Heart left ventricle (tissue), 16 donors: ENCODE measurements at regions not wholly inside any gene's neighbourhood (a gene's known extent, or its start where the extent isn't known, plus 50 kb on each side); places are given as distances from the start of the nearest gene placed in this dataset.
"Not testable (repeated sequence)": the region's sequence is repeated elsewhere in the genome, so short reads cannot be mapped to it uniquely, and the experiment has no call there.

Experiments used
- ATAC-seq, 4 donors: fragments of 200-7000 bp; cut with Tn5 transposase; one replicate each; pipeline ENCODE4 v1.9.1; 2020 to 2022; ENCODE audit warnings: moderate library complexity in 4 of 4, mild to moderate bottlenecking in 3 of 4, moderate number of reproducible peaks in 1 of 4
- DNase-seq, 5 donors: peaks; one replicate each; pipeline ENCODE4 v3.0.0-alpha.2; 2020
- H3K27ac ChIP-seq, 12 donors: fragments of 200-600 bp; sonication (generic) in 4 of 12; one replicate each; pipeline versions ENCODE4 v1.5.0 to v1.8.0; 2016 to 2022; ENCODE audit warnings: mild to moderate bottlenecking in 2 of 12
- H3K27me3 ChIP-seq, 9 donors: fragments of 200-600 bp; sonication (generic) in 2 of 9; one replicate each; pipeline versions ENCODE4 v1.5.1 to v1.8.0; 2016 to 2022; ENCODE audit warnings: mild to moderate bottlenecking in 3 of 9
- H3K36me3 ChIP-seq, 9 donors: fragments of 200-600 bp; sonication (generic) in 2 of 9; one replicate each; pipeline versions ENCODE4 v1.5.0 to v1.8.0; 2018 to 2022; ENCODE audit warnings: mild to moderate bottlenecking in 2 of 9
- H3K4me1 ChIP-seq, 12 donors: fragments of 200-600 bp; sonication (generic) in 4 of 12; one replicate each; pipeline versions ENCODE4 v1.5.0 to v1.8.0; 2016 to 2022; ENCODE audit warnings: mild to moderate bottlenecking in 3 of 12
- H3K4me3 ChIP-seq, 12 donors: fragments of 200-600 bp; sonication (generic) in 4 of 12; one replicate each; pipeline versions ENCODE4 v1.5.0 to v1.8.0; 2017 to 2022; ENCODE audit warnings: mild to moderate bottlenecking in 9 of 12, moderate library complexity in 4 of 12
- H3K9me3 ChIP-seq, 12 donors: fragments of 200-600 bp; sonication (generic) in 4 of 12; one replicate each; pipeline versions ENCODE4 v1.5.0 to v1.8.0; 2016 to 2022; ENCODE audit warnings: mild to moderate bottlenecking in 1 of 12
- POLR2A ChIP-seq, 2 donors: fragments of 450-650 bp; IDR thresholded peaks; one replicate each; pipeline ENCODE4 v1.6.1; 2017; ENCODE audit warnings: antibody characterized with exemption in 2 of 2, mild to moderate bottlenecking in 2 of 2, moderate library complexity in 2 of 2
- WGBS, 4 donors: extraction: QIAGEN DNeasy Blood & Tissue Kit in 2 of 4; methylation state at CpG; one replicate each; pipeline versions ENCODE4 v1.1.5 to v1.1.7; 2013 to 2018; 5-methylcytosine and 5-hydroxymethylcytosine counted together
- intact Hi-C, 10 donors: fragments of 100-400 bp; cut with DNase I; formaldehyde crosslinking; loops; one replicate each; pipeline versions ENCODE4 v1.11.1 to v1.14.2; 2022
- TF ChIP-seq, protein P1 (sequence below), 12 donors: fragments of 200-600 bp; sonication (generic) in 4 of 12; IDR thresholded peaks; one replicate each; pipeline versions ENCODE4 v1.5.0 to v1.8.0; 2018 to 2022; ENCODE audit warnings: antibody characterized with exemption in 12 of 12, mild to moderate bottlenecking in 5 of 12
- donor health status: ischemic (EF 13 %, LVEDD 7.1; RV severe dilation, severe dysfunction).
- donor health status: healthy with polysubstance abuse.
- donor health status: DM: no; HTN: yes; CAD: no.
- donor health status: DM: no; HTN: no; CAD: no.
- donor health status: ischemic (EF 25% LVEDD 6.9; RV normal size, moderate dysfunction).
- donor health status: ischemic (EF 25% LVEDD 5.7; RV mildly dilated, moderate dysfunction).
- donor health status: healthy.
- donor health status: DM: yes; HTN: yes; CAD: no.
- donor health status: ischemic (EF 35%, LVEDD 5.7; RV mildly dilated, moderate dysfunction).
- donor health status: nonischemic (EF 11% LVEDD 7.7; RV severe dilation, severe dysfunction).
- donor health status: DM: yes; HTN: yes; CAD: no.
- donor health status: PGD.
- donor health status: ischemic (EF 29% LVEDD 5.4; RV normal size, mild dysfunction).
- donor health status: nonischemic (EF 23%, LVEDD 6.1; RV moderate dilation, normal function).

DNA sequence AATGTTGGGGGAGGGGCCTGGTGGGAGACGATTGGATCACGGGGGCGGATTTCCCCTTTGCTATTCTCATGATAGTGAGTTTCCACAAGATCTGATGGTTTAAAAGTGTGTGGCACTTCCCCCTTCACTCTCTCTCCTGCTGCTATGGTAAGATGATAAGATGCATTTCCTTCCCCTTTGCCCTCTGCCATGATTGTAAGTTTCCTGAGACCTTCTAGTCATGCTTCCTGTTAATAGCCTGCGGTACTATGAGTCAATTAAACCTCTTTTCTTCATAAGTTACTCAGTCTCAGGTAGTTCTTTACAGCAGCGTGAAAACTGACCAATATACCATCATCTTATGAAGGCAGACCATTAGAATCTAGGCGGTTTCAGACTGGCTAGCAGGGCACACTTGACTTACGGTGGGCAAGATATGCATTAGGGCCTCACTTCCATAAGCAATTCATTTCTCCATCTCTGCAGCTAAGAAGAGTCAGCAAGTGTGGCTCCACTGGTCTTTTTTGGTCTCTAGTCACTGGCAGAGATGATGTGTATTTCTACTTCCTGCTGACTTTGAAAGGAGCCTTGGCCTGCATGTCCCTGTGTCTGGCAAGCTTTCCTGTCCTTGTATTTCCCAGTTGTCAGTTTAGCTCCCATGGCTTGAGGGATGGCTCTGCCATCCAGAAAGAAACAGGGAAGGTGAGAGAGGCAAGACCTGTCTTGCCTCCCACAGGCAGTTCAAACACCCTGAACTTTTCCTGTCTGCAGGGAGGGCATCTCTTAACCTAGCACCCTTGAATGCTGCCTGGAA, 109.0 kb upstream of the ADAMTS9 start:
- Histone ChIP-seq H3K27ac (peak overlapping the region in 1 of 12 donors; percentile 24), H3K4me3 (no peak overlapping the region), H3K9me3 (no peaks in the 10 kb centered on the region), H3K27me3 (no peaks in the 10 kb centered on the region), H3K4me1 (peaks cover 0 to 28% (median 6%) of the 10 kb centered on the region in 12 donors), H3K36me3 (peaks cover 0 to 11% (median 0%) of the 10 kb centered on the region in 9 donors)
- intact Hi-C loops = loop anchor here in 1 of 10 donors (10.0 kb wide), 1 partner anchor 108 kb away; no protein-coding TSS in a partner anchor
- TF ChIP-seq, protein P1, sequence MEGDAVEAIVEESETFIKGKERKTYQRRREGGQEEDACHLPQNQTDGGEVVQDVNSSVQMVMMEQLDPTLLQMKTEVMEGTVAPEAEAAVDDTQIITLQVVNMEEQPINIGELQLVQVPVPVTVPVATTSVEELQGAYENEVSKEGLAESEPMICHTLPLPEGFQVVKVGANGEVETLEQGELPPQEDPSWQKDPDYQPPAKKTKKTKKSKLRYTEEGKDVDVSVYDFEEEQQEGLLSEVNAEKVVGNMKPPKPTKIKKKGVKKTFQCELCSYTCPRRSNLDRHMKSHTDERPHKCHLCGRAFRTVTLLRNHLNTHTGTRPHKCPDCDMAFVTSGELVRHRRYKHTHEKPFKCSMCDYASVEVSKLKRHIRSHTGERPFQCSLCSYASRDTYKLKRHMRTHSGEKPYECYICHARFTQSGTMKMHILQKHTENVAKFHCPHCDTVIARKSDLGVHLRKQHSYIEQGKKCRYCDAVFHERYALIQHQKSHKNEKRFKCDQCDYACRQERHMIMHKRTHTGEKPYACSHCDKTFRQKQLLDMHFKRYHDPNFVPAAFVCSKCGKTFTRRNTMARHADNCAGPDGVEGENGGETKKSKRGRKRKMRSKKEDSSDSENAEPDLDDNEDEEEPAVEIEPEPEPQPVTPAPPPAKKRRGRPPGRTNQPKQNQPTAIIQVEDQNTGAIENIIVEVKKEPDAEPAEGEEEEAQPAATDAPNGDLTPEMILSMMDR (IDR thresholded peaks at IDR 0.05) = no peak
- TF ChIP-seq POLR2A (IDR thresholded peaks at IDR 0.05) = no peak
- ATAC-seq (peak in 2 of 4 donors; percentile 25 to 32), DNase-seq (no peak)
- 65 to 68% (median 68%) methylated on average over 7 of the region's 7 CpGs for WGBS, 4 donors

DNA sequence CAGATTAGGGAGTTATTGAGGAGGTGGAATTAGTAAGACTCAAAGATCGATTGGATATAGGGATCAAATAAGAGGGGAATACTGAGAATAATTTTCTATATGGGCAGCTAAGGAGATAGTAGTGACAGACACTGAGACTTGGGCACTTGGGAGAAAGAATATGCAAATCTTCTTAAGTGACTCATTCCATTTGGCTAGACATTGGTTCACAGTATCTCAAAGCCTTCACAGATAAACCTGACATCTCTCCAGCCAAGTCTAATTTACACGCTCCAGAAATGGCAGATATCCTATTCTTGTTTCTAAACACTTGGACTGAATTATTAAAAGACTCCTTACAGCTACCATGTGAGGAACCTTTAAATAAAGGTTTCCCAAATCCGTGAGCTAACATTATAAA, 104.6 kb upstream of the ADAMTS9 start:
- H3K4me1 ChIP-seq = peaks cover 0 to 25% (median 6%) of the 10 kb centered on the region in 12 donors
- no peaks in the 10 kb centered on the region for H3K9me3 ChIP-seq
- intact Hi-C loops = loop anchor here in 1 of 10 donors (10.0 kb wide), 1 partner anchor 112 kb away; no protein-coding TSS in a partner anchor
- 56 to 63% (median 62%) methylated on average over 3 of the region's 3 CpGs for WGBS, 4 donors
- H3K27ac ChIP-seq = no peak overlapping the region
- H3K27me3 ChIP-seq = no peaks in the 10 kb centered on the region
- TF ChIP-seq, protein P1 (IDR thresholded peaks at IDR 0.05) = no peak
- no peak for TF ChIP-seq POLR2A (IDR thresholded peaks at IDR 0.05)
- DNase-seq = no peak
- H3K4me3 ChIP-seq = no peak overlapping the region
- peak in 3 of 4 donors; percentile 36 to 85 (median 80) for ATAC-seq
- no peaks in the 10 kb centered on the region for H3K36me3 ChIP-seq

DNA sequence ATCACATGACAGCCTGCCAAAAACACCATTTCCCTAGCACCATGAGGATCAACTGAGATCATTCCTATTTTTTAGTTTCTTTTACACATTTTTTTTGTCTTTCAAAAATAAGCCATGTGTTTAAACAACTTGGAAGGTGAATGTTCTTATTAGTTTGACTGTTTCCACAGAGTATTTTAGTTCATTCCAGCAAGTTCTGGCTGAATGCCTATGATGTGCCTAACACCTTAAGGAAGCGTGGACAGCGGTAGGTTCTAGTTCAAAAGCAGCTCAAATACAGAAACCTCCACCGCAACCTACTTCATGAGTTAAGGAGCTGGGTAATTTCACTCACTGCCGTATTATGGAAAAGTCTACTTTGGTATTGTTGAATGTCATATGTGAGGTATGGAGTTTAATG, 101.3 kb upstream of the ADAMTS9 start:
- 90 to 96% (median 95%) methylated on average over 4 of the region's 4 CpGs for WGBS, 4 donors
- intact Hi-C loops = no loop called here

DNA sequence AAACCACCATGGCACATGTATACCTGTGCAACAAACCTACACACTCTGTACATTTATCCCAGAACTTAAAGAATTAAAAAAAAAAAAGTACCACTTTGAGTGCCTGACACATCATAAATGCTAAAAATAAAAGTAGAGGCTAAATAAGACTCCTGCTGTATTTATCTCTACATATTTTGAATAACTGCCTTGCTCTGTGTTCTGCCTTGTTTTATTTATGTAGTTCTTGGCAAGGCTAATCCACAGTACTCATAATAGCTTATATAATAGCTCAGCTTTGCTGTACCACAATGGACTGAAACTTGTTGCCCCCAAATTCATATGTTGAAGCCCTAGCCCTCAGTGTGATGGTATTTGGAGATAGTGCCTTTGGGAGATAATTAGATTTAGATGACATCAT, 95.4 kb upstream of the ADAMTS9 start:
- Histone ChIP-seq H3K27me3 (no peaks in the 10 kb centered on the region), H3K9me3 (peaks cover 0 to 63% (median 14%) of the 10 kb centered on the region in 12 donors), H3K27ac (peak overlapping the region in 1 of 12 donors; percentile 39), H3K4me1 (peaks cover 0 to 2% (median 0%) of the 10 kb centered on the region in 12 donors), H3K4me3 (no peak overlapping the region), H3K36me3 (no peaks in the 10 kb centered on the region)
- intact Hi-C loops = no loop called here
- ATAC-seq (peak; percentile 53 to 73 (median 61)), DNase-seq (no peak)
- TF ChIP-seq, protein P1 (IDR thresholded peaks at IDR 0.05) = no peak
- no peak for TF ChIP-seq POLR2A (IDR thresholded peaks at IDR 0.05)

More for the DNA sequence above, 101.3 kb upstream of the ADAMTS9 start:
- Histone ChIP-seq H3K9me3 (peaks cover 0 to 25% (median 6%) of the 10 kb centered on the region in 12 donors), H3K4me1 (peaks cover 0 to 16% (median 3%) of the 10 kb centered on the region in 12 donors), H3K27ac (no peak overlapping the region), H3K4me3 (no peak overlapping the region), H3K27me3 (no peaks in the 10 kb centered on the region), H3K36me3 (no peaks in the 10 kb centered on the region)
- no peak for ATAC-seq
- no peak for TF ChIP-seq POLR2A (IDR thresholded peaks at IDR 0.05)
- TF ChIP-seq, protein P1 (IDR thresholded peaks at IDR 0.05) = no peak
- no peak for DNase-seq

DNA sequence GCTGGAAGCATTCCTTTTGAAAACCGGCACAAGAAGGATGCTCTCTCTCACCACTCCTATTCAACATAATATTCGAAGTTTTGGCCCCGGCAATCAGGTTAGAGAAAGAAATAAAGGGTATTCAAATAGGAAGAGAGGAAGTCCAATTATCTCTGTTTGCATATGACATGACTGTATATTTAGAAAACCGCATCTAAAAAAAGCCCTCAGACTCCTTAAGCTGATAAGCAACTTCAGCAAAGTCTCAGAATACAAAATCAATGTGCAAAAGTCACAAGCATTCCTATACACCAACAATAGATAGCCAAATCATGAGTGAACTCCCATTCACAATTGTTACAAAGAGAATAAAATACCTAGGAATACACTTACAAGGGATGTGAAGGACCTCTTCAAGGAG, 93.1 kb upstream of the ADAMTS9 start:
- H3K27me3 ChIP-seq, H3K36me3 ChIP-seq, ATAC-seq, H3K4me3 ChIP-seq, DNase-seq, H3K27ac ChIP-seq, intact Hi-C loops, H3K4me1 ChIP-seq: not testable (repeated sequence)
- WGBS, 4 donors = 78 to 83% (median 80%) methylated on average over 4 of the region's 4 CpGs
- peaks cover 0 to 59% (median 13%) of the 10 kb centered on the region in 12 donors for H3K9me3 ChIP-seq
